ENCODE measurements at regions not wholly inside any gene's neighbourhood (a gene's known extent, or its start where the extent isn't known, plus 50 kb on each side); places are given as distances from the start of the nearest gene placed in this dataset.
"Not testable (repeated sequence)": the region's sequence is repeated elsewhere in the genome, so short reads cannot be mapped to it uniquely, and the experiment has no call there.

GRCh38 chrX:35622601-35623000 lies 175.5 kb upstream of the MAGEB16 start:
- no peaks in the 10 kb centered on the region for H3K27me3 Mint-ChIP-seq
- H3K27ac Mint-ChIP-seq = no peak overlapping the region
- H3K36me3 Mint-ChIP-seq (ENCODE audit: insufficient read depth) = no peaks in the 10 kb centered on the region
- DNase-seq (ENCODE audit: low spot score, unreplicated experiment) = no peak
- no peak for TF ChIP-seq CTCF (IDR thresholded peaks at IDR 0.05; ENCODE audit: unreplicated experiment)
- H3K4me3 Mint-ChIP-seq (ENCODE audit: low read depth) = no peak overlapping the region
- peaks cover 22% of the 10 kb centered on the region for H3K9me3 Mint-ChIP-seq (ENCODE audit: low read depth)
- H3K4me1 Mint-ChIP-seq (ENCODE audit: low read depth) = no peaks in the 10 kb centered on the region

DNA sequence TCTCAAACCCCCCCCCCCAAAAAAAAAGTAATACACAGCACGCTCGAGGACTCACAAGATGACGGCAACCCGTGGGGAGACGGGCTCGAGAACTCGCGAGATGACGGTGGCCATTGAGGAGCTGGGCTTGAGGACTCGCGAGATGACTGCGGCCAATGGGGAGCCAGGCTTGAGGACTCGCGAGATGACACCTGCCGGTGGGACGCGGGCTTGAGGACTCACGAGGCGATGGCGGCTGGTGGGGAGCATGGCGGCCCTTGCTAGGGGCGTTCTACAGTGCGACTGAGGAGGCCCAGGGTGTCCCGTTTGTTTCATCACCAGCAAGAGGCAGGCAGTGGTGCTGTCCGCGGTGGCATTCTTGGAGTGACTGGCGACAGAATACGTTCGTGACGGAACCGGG lies 172.4 kb upstream of the MAGEB16 start:
- H3K4me1 Mint-ChIP-seq (ENCODE audit: low read depth) = no peaks in the 10 kb centered on the region

GRCh38 chrX:35626124-35626523 lies 172.0 kb upstream of the MAGEB16 start:
- H3K36me3 Mint-ChIP-seq (ENCODE audit: insufficient read depth) = no peaks in the 10 kb centered on the region
- no peak overlapping the region for H3K27ac Mint-ChIP-seq
- no peak overlapping the region for H3K4me3 Mint-ChIP-seq (ENCODE audit: low read depth)
- H3K9me3 Mint-ChIP-seq (ENCODE audit: low read depth) = peaks cover 23% of the 10 kb centered on the region
- no peaks in the 10 kb centered on the region for H3K27me3 Mint-ChIP-seq
- no peaks in the 10 kb centered on the region for H3K4me1 Mint-ChIP-seq (ENCODE audit: low read depth)
- no peak for DNase-seq (ENCODE audit: low spot score, unreplicated experiment)
- no peak for TF ChIP-seq CTCF (IDR thresholded peaks at IDR 0.05; ENCODE audit: unreplicated experiment)

More for the DNA sequence above, 172.4 kb upstream of the MAGEB16 start:
- Mint-ChIP-seq H3K36me3 (ENCODE audit: insufficient read depth) (no peaks in the 10 kb centered on the region), H3K27me3 (no peaks in the 10 kb centered on the region), H3K9me3 (ENCODE audit: low read depth) (peaks cover 21% of the 10 kb centered on the region), H3K4me3 (ENCODE audit: low read depth) (no peak overlapping the region), H3K27ac (no peak overlapping the region)
- DNase-seq (ENCODE audit: low spot score, unreplicated experiment) = no peak
- no peak for TF ChIP-seq CTCF (IDR thresholded peaks at IDR 0.05; ENCODE audit: unreplicated experiment)

DNA sequence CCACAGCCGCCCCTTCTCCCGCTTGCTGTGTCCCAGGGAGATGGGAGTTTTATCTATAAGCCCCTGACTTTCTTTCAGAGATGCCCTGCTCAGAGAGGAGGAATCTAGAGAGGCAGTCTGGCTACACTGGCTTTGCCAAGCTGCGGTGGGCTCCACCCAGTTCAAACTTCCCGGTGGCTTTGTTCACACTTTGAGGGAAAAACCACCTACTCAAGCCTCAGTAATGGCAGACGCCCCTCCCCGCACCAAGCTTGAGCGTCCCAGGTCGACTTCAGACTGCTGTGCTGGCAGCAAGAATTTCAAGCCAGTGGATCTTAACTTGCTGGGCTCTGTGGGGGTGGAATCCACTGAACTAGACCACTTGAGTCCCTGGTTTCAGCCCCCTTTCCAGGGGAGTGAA lies 162.2 kb upstream of the MAGEB16 start:
- not testable (repeated sequence) for DNase-seq (ENCODE audit: low spot score, unreplicated experiment); H3K4me3 Mint-ChIP-seq (ENCODE audit: low read depth); H3K27ac Mint-ChIP-seq; H3K27me3 Mint-ChIP-seq; H3K4me1 Mint-ChIP-seq (ENCODE audit: low read depth); H3K36me3 Mint-ChIP-seq (ENCODE audit: insufficient read depth)
- peaks cover 33% of the 10 kb centered on the region for H3K9me3 Mint-ChIP-seq (ENCODE audit: low read depth)

DNA sequence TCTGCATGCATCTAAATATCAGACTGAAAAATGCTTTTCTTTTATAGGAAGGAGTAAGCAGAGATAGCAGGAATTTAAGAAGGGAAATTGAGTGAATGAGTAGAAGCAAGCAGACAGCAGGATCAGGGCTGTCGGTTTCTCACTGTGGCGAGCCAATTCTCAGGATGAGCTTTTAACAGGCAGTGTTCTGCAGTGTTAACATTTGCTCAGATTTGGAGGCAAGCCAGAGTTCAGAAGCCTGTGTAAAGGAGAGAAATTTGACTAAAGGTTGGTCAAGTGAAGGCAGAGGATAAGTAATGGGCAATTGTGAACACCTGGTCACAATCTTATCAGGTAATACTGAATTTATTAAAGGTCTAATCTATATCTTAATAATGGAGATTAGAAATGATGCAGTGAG lies 133.3 kb upstream of the MAGEB16 start:
- H3K9me3 Mint-ChIP-seq (ENCODE audit: low read depth) = peaks cover 13% of the 10 kb centered on the region
- H3K4me3 Mint-ChIP-seq (ENCODE audit: low read depth) = no peak overlapping the region
- DNase-seq (ENCODE audit: low spot score, unreplicated experiment) = no peak
- no peak for TF ChIP-seq CTCF (IDR thresholded peaks at IDR 0.05; ENCODE audit: unreplicated experiment)
- peaks cover 7% of the 10 kb centered on the region for H3K4me1 Mint-ChIP-seq (ENCODE audit: low read depth)
- H3K27ac Mint-ChIP-seq = no peak overlapping the region
- no peaks in the 10 kb centered on the region for H3K27me3 Mint-ChIP-seq
- H3K36me3 Mint-ChIP-seq (ENCODE audit: insufficient read depth) = no peaks in the 10 kb centered on the region

DNA sequence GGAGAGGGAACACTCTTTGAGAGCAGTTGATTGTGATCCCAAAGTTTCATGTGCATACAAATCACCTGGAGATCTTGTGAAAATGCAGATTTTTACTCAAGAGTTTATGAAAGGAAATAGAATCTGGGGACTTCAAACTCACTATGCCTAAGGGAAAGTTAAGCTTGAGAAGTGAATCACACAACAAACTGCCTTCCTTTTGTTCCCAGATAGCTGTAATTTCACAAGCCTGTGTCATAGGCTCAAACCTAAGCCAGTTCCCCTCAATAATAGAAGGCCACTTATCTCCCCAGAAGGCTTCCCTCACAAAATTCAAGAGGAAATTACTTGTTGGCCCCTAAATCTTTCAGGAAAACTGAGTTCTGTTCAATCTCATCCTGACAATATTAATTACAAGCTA lies 132.8 kb upstream of the MAGEB16 start:
- no peaks in the 10 kb centered on the region for H3K27me3 Mint-ChIP-seq
- TF ChIP-seq CTCF (IDR thresholded peaks at IDR 0.05; ENCODE audit: unreplicated experiment) = no peak
- H3K27ac Mint-ChIP-seq = no peak overlapping the region
- peaks cover 7% of the 10 kb centered on the region for H3K4me1 Mint-ChIP-seq (ENCODE audit: low read depth)
- DNase-seq (ENCODE audit: low spot score, unreplicated experiment) = no peak
- no peaks in the 10 kb centered on the region for H3K36me3 Mint-ChIP-seq (ENCODE audit: insufficient read depth)
- H3K9me3 Mint-ChIP-seq (ENCODE audit: low read depth) = peaks cover 14% of the 10 kb centered on the region
- H3K4me3 Mint-ChIP-seq (ENCODE audit: low read depth) = no peak overlapping the region
